H1 (cell line): ENCODE measurements at regions not wholly inside any gene's neighbourhood (a gene's known extent, or its start where the extent isn't known, plus 50 kb on each side); places are given as distances from the start of the nearest gene placed in this dataset.

Source experiments
- CTCF ChIA-PET: fragments of 300-600 bp; sonication (Branson Sonifier 250); formaldehyde crosslinking; loops from one replicate; lab custom pipeline; 2021; ENCODE audit not compliant: partially characterized antibody; lab: Charles Lee
- POLR2A ChIA-PET: fragments of 300-600 bp; sonication (Branson Sonifier 250); formaldehyde crosslinking; loops from one replicate; lab custom pipeline; 2021; ENCODE audit warnings: inconsistent platforms; ENCODE audit not compliant: partially characterized antibody; lab: Charles Lee
- DNase-seq, 2 experiments: peaks; one replicate each; pipeline versions ENCODE4 v3.0.0 to v3.0.0-alpha.2; 2010 to 2022; ENCODE audit warnings: low spot score in 2 of 2, low read depth in 1 of 2, mixed read lengths in 1 of 2
- FAIRE-seq: peaks from 2 replicates; lab custom pipeline; 2011; peaks lifted over from hg19 to GRCh38; lab: Jason Lieb, UNC
- H2AFZ ChIP-seq: 2 replicates; pipeline ENCODE4 v1.8.1; 2012; ENCODE audit warnings: low read length, inconsistent platforms
- H2AK5ac ChIP-seq: 2 replicates; pipeline ENCODE4 v1.6.1; 2013; ENCODE audit warnings: low read depth, low read length
- H2BK120ac ChIP-seq: replicated peaks from 2 replicates; pipeline ENCODE3; 2013; ENCODE audit warnings: low read depth, low read length, inconsistent platforms
- H2BK12ac ChIP-seq: 2 replicates; pipeline ENCODE4 v1.6.1; 2013; ENCODE audit warnings: low read depth, low read length
- H2BK15ac ChIP-seq: 2 replicates; pipeline ENCODE4 v1.6.1; 2013; ENCODE audit warnings: low read length
- H2BK20ac ChIP-seq: 2 replicates; pipeline ENCODE4 v1.6.1; 2013; ENCODE audit warnings: low read length
- H2BK5ac ChIP-seq: 2 replicates; pipeline ENCODE4 v1.6.1; 2013; ENCODE audit warnings: low read depth, low read length
- H3K14ac ChIP-seq: 2 replicates; pipeline ENCODE4 v1.6.1; 2013; ENCODE audit warnings: inconsistent platforms; ENCODE audit not compliant: insufficient read length
- H3K18ac ChIP-seq: 2 replicates; pipeline ENCODE4 v1.6.1; 2013; ENCODE audit warnings: low read length; ENCODE audit errors: extremely low read depth
- H3K23ac ChIP-seq: 2 replicates; pipeline ENCODE4 v1.6.1; 2013; ENCODE audit warnings: inconsistent platforms; ENCODE audit not compliant: insufficient read length
- H3K23me2 ChIP-seq: 2 replicates; pipeline ENCODE4 v1.6.1; 2013; ENCODE audit warnings: low read depth, low read length
- H3K27ac ChIP-seq: 2 replicates; pipeline ENCODE4 v1.6.1; 2011; ENCODE audit warnings: low read depth, low read length, inconsistent platforms
- H3K27me3 ChIP-seq, 4 experiments: replicated peaks in 1 of 4; 1 replicate in 1 of 4; 2 replicates in 3 of 4; pipeline versions ENCODE4 v1.6.1 to v1.8.1; 2011 to 2013; ENCODE audit warnings: low read length in 3 of 4, mild to moderate bottlenecking in 3 of 4, inconsistent platforms in 2 of 4, mixed read lengths in 2 of 4, moderate library complexity in 1 of 4; ENCODE audit not compliant: control insufficient read depth in 3 of 4, insufficient read depth in 3 of 4; ENCODE audit errors: extremely low read depth in 1 of 4
- H3K36me3 ChIP-seq, 4 experiments: 2 replicates each; pipeline versions ENCODE4 v1.6.1 to v1.8.1; 2011 to 2013; ENCODE audit warnings: mild to moderate bottlenecking in 4 of 4, low read length in 3 of 4, moderate library complexity in 2 of 4, control low read depth in 1 of 4, inconsistent platforms in 1 of 4; ENCODE audit not compliant: insufficient read depth in 4 of 4, control insufficient read depth in 2 of 4
- H3K4ac ChIP-seq: replicated peaks from 2 replicates; pipeline ENCODE3; 2013; ENCODE audit warnings: low read length, low read depth, mixed read lengths, inconsistent platforms; ENCODE audit not compliant: insufficient read length
- H3K4me1 ChIP-seq, 4 experiments: replicated peaks in 1 of 4; 1 replicate in 1 of 4; 2 replicates in 3 of 4; pipeline versions ENCODE4 v1.6.1 to v1.8.1; 2011 to 2013; ENCODE audit warnings: low read length in 3 of 4, inconsistent platforms in 2 of 4, mixed read lengths in 1 of 4; ENCODE audit not compliant: insufficient read depth in 4 of 4, control insufficient read depth in 3 of 4
- H3K4me2 ChIP-seq, 2 experiments: 2 replicates each; pipeline versions ENCODE4 v1.6.1 to v1.8.1; 2011 to 2013; ENCODE audit warnings: low read depth in 2 of 2, low read length in 2 of 2, control low read depth in 1 of 2, inconsistent platforms in 1 of 2, mild to moderate bottlenecking in 1 of 2; ENCODE audit not compliant: insufficient read depth in 1 of 2
- H3K4me3 ChIP-seq, 4 experiments: fragments of 200-600, 300-600 bp in 1 of 4; sonication (generic), shearing (Covaris generic), sonication (Bioruptor Twin) in 1 of 4; 2 replicates each; pipeline versions ENCODE4 v1.5.1 to v1.8.1; 2011 to 2016; ENCODE audit warnings: low read length in 4 of 4, low read depth in 3 of 4, control low read depth in 2 of 4, inconsistent platforms in 2 of 4, mild to moderate bottlenecking in 2 of 4, mixed read lengths in 1 of 4, moderate library complexity in 1 of 4; ENCODE audit not compliant: insufficient read depth in 2 of 4; ENCODE audit errors: extremely low read depth in 1 of 4
- H3K56ac ChIP-seq: replicated peaks from 2 replicates; pipeline ENCODE3; 2013; ENCODE audit warnings: low read depth, mild to moderate bottlenecking, mixed read lengths, low read length, inconsistent platforms; ENCODE audit not compliant: insufficient read length
- H3K79me1 ChIP-seq: 2 replicates; pipeline ENCODE4 v1.6.1; 2013; ENCODE audit warnings: low read depth, low read length, control low read depth
- H3K79me2 ChIP-seq, 2 experiments: 2 replicates each; pipeline versions ENCODE4 v1.6.1 to v1.8.1; 2012 to 2013; ENCODE audit warnings: low read length in 2 of 2, mild to moderate bottlenecking in 2 of 2, inconsistent platforms in 1 of 2; ENCODE audit not compliant: insufficient read depth in 2 of 2, control insufficient read depth in 1 of 2
- H3K9ac ChIP-seq, 4 experiments: replicated peaks in 1 of 4; 1 replicate in 1 of 4; 2 replicates in 3 of 4; pipeline versions ENCODE4 v1.6.1 to v1.8.1; 2011 to 2013; ENCODE audit warnings: low read depth in 3 of 4, low read length in 3 of 4, control low read depth in 2 of 4, mild to moderate bottlenecking in 2 of 4, moderate library complexity in 2 of 4, inconsistent platforms in 1 of 4; ENCODE audit errors: extremely low read depth in 1 of 4
- H3K9me3 ChIP-seq, 2 experiments: 2 replicates each; pipeline versions ENCODE4 v1.6.1 to v1.8.1; 2012 to 2013; ENCODE audit warnings: mild to moderate bottlenecking in 2 of 2, moderate library complexity in 2 of 2, control low read depth in 1 of 2, inconsistent platforms in 1 of 2, low read depth in 1 of 2, low read length in 1 of 2, mixed read lengths in 1 of 2; ENCODE audit not compliant: insufficient read depth in 2 of 2
- H4K20me1 ChIP-seq, 2 experiments: replicated peaks in 1 of 2; 2 replicates each; pipeline versions ENCODE3 to v1.8.1; 2011 to 2013; ENCODE audit warnings: inconsistent platforms in 2 of 2, low read length in 2 of 2, mild to moderate bottlenecking in 1 of 2; ENCODE audit not compliant: insufficient read depth in 2 of 2, control insufficient read depth in 1 of 2
- H4K5ac ChIP-seq: 2 replicates; pipeline ENCODE4 v1.6.1; 2013; ENCODE audit warnings: low read length, low read depth, mixed read lengths, inconsistent platforms; ENCODE audit not compliant: insufficient read length
- H4K8ac ChIP-seq: 2 replicates; pipeline ENCODE4 v1.8.0; 2013; ENCODE audit warnings: mild to moderate bottlenecking, moderate library complexity, low read length, inconsistent platforms; ENCODE audit not compliant: insufficient read depth; ENCODE audit errors: extremely low read depth
- H4K91ac ChIP-seq: replicated peaks from 2 replicates; pipeline ENCODE3; 2013; ENCODE audit warnings: low read length, mixed read lengths, inconsistent platforms; ENCODE audit not compliant: insufficient read length
- BACH1 ChIP-seq: IDR thresholded peaks from 2 replicates; pipeline ENCODE4 v1.6.1; 2012; ENCODE audit warnings: low read length, improper control_type of control experiment
- CTBP2 ChIP-seq: IDR thresholded peaks from 2 replicates; pipeline ENCODE4 v1.7.0; 2011; ENCODE audit warnings: borderline replicate concordance, mild to moderate bottlenecking, moderate library complexity, mixed read lengths, low read length; ENCODE audit not compliant: insufficient read depth, insufficient read length
- E2F6 ChIP-seq: IDR thresholded peaks from 2 replicates; pipeline ENCODE4 v1.6.1; 2012; ENCODE audit warnings: inconsistent platforms
- GABPA ChIP-seq: IDR thresholded peaks from 2 replicates; pipeline ENCODE4 v1.6.1; 2011; ENCODE audit warnings: mild to moderate bottlenecking, low read length, moderate library complexity, borderline replicate concordance; ENCODE audit not compliant: insufficient read depth
- HDAC6 ChIP-seq: IDR thresholded peaks from one replicate; pipeline ENCODE4 v1.7.1; 2012; ENCODE audit warnings: low read depth, mild to moderate bottlenecking, inconsistent platforms, low read length, moderate library complexity
- MAFK ChIP-seq: IDR thresholded peaks from 2 replicates; pipeline ENCODE4 v1.6.1; 2012; ENCODE audit warnings: low read depth, mild to moderate bottlenecking, improper control_type of control experiment, low read length
- NANOG ChIP-seq: IDR thresholded peaks from 2 replicates; pipeline ENCODE4 v1.6.1; 2011; ENCODE audit warnings: low read length, low read depth, mild to moderate bottlenecking, inconsistent platforms; ENCODE audit not compliant: insufficient read depth, poor library complexity, severe bottlenecking
- SP1 ChIP-seq: IDR thresholded peaks from 2 replicates; pipeline ENCODE4 v1.6.1; 2011; ENCODE audit warnings: low read depth, low read length
- TBP ChIP-seq: IDR thresholded peaks from 2 replicates; pipeline ENCODE4 v1.6.1; 2011; ENCODE audit warnings: low read depth, low read length, improper control_type of control experiment
- TCF12 ChIP-seq: IDR thresholded peaks from 2 replicates; pipeline ENCODE4 v1.6.1; 2011; ENCODE audit warnings: low read depth, mild to moderate bottlenecking, low read length
- YY1 ChIP-seq: IDR thresholded peaks from 2 replicates; pipeline ENCODE4 v1.6.1; 2011; ENCODE audit warnings: low read depth, mild to moderate bottlenecking, low read length
- WGBS, 2 experiments: shearing (Covaris generic) in 1 of 2; methylation state at CpG; one replicate each; pipeline versions ENCODE4 v1.1.6 to v1.1.7; 2013 to 2015; ENCODE audit warnings: low lambda C conversion rate in 2 of 2, mixed read lengths in 2 of 2, inconsistent platforms in 1 of 2, low coverage in 1 of 2, missing lambda C conversion rate in 1 of 2; ENCODE audit not compliant: insufficient replicate concordance in 2 of 2, insufficient coverage in 1 of 2, insufficient read length in 1 of 2; ENCODE audit errors: extremely low coverage in 1 of 2, missing lambda C conversion rate in 1 of 2; 5-methylcytosine and 5-hydroxymethylcytosine counted together
- TF ChIP-seq, protein P1 (sequence below): IDR thresholded peaks from 2 replicates; pipeline ENCODE4 v1.6.1; 2011; ENCODE audit warnings: low read depth, mild to moderate bottlenecking, low read length; ENCODE audit not compliant: insufficient read depth

GRCh38 chr18:75344615-75345014 lies 82.9 kb downstream of the SMIM21 start:
- Histone ChIP-seq H3K4me2 (no peak overlapping the region), H4K5ac (no peak overlapping the region), H2AFZ (no peak overlapping the region), H2BK5ac (no peak overlapping the region), H3K56ac (no peak overlapping the region), H3K4me3 (no peak overlapping the region), H3K27ac (no peak overlapping the region), H3K18ac (no peak overlapping the region), H4K8ac (no peak overlapping the region), H3K79me2 (no peaks in the 10 kb centered on the region), H3K27me3 (no peaks in the 10 kb centered on the region; a peak in 1 of 7 replicates), H3K36me3 (no peaks in the 10 kb centered on the region), H4K20me1 (no peaks in the 10 kb centered on the region), H3K9ac (no peak overlapping the region), H4K91ac (no peak overlapping the region), H3K23ac (no peak overlapping the region), H2BK12ac (no peak overlapping the region), H2AK5ac (no peak overlapping the region), H3K4me1 (peaks cover 1 to 11% (median 5%) of the 10 kb centered on the region in 4 experiments; a peak in 6 of 7 replicates), H3K23me2 (no peaks in the 10 kb centered on the region), H3K14ac (no peak overlapping the region), H3K4ac (no peak overlapping the region), H3K9me3 (no peaks in the 10 kb centered on the region), H2BK120ac (no peak overlapping the region), H3K79me1 (no peaks in the 10 kb centered on the region), H2BK15ac (no peak overlapping the region), H2BK20ac (no peak overlapping the region)
- DNase-seq (no peak), FAIRE-seq (no peak)
- POLR2A ChIA-PET = no interaction called here
- WGBS, 2 experiments = 90% methylated on average over 7 of the region's 7 CpGs; no CpG with 5 or more reads in 1 of the 2 experiments
- TF ChIP-seq TCF12 (no peak), NANOG (no peak), HDAC6 (no peak), TBP (no peak), SP1 (no peak), E2F6 (no peak), GABPA (no peak), MAFK (no peak), CTBP2 (no peak), YY1 (no peak), BACH1 (no peak)
- TF ChIP-seq, protein P1, sequence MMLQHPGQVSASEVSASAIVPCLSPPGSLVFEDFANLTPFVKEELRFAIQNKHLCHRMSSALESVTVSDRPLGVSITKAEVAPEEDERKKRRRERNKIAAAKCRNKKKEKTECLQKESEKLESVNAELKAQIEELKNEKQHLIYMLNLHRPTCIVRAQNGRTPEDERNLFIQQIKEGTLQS = no peak
- CTCF ChIA-PET = interaction anchor here (0.8 to 1.3 kb wide), 3 partner anchors 13 to 252 kb away, joined by 3 read pairs; no protein-coding TSS in a partner anchor
